ENCODE measurements at regions not wholly inside any gene's neighbourhood (a gene's known extent, or its start where the extent isn't known, plus 50 kb on each side); places are given as distances from the start of the nearest gene placed in this dataset.
"Not testable (repeated sequence)": the region's sequence is repeated elsewhere in the genome, so short reads cannot be mapped to it uniquely, and the experiment has no call there.

DNA sequence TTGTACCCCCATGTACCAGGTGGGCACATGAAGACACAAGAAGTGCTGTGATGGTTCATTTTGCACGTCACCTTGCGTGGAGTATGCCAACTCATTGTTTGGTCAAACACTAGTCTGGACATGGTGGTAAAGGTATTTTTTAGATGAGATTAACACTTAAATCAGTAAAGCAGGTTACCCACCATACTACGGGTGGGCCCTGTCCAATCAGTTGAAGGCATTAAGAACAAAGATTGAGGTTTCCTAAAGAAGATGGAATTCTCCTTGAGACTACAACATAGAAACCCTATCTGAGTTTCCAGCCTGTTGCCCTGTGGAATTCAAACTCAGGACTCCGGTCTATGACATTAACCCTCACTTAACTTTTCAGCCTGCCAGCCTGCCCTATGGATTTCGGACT, 118.4 kb downstream of the RPLP1 start:
- H3K4me3 ChIP-seq (ENCODE audit: low read length) = no peak overlapping the region
- no peaks in the 10 kb centered on the region for H3K9me3 ChIP-seq (replicated peaks; ENCODE audit: low read length)
- no peaks in the 10 kb centered on the region for H3K36me3 ChIP-seq (ENCODE audit: insufficient read depth, low read length)
- H3K9ac ChIP-seq (ENCODE audit: low read depth, low read length) = no peak overlapping the region
- H3K4me1 ChIP-seq (ENCODE audit: control insufficient read depth, insufficient read depth, low read length) = peaks cover 9% of the 10 kb centered on the region
- H3K27me3 ChIP-seq (ENCODE audit: control insufficient read depth, insufficient read depth, low read length) = peaks cover 47% of the 10 kb centered on the region
- H3K4me2 ChIP-seq (ENCODE audit: low read length) = no peak overlapping the region

- H3K4me1 ChIP-seq (ENCODE audit: control insufficient read depth, insufficient read depth, low read length); H3K9me3 ChIP-seq (replicated peaks; ENCODE audit: low read length); H3K4me2 ChIP-seq (ENCODE audit: low read length); H3K36me3 ChIP-seq (ENCODE audit: insufficient read depth, low read length); H3K9ac ChIP-seq (ENCODE audit: low read depth, low read length); H3K4me3 ChIP-seq (ENCODE audit: low read length): not testable (repeated sequence)
- H3K27me3 ChIP-seq (ENCODE audit: control insufficient read depth, insufficient read depth, low read length) = peaks cover 69% of the 10 kb centered on the region
Observed at GRCh38 chr15:69573278-69573677, 120.7 kb downstream of the RPLP1 start.

GRCh38 chr15:69573815-69574475, 121.3 kb downstream of the RPLP1 start:
- H3K4me1 ChIP-seq (ENCODE audit: control insufficient read depth, insufficient read depth, low read length) = peaks cover 6% of the 10 kb centered on the region
- H3K9me3 ChIP-seq (replicated peaks; ENCODE audit: low read length) = no peaks in the 10 kb centered on the region
- no peak overlapping the region for H3K9ac ChIP-seq (ENCODE audit: low read depth, low read length)
- peaks cover 74% of the 10 kb centered on the region for H3K27me3 ChIP-seq (ENCODE audit: control insufficient read depth, insufficient read depth, low read length)
- H3K4me3 ChIP-seq (ENCODE audit: low read length) = no peak overlapping the region
- H3K4me2 ChIP-seq (ENCODE audit: low read length) = no peak overlapping the region
- H3K36me3 ChIP-seq (ENCODE audit: insufficient read depth, low read length) = no peaks in the 10 kb centered on the region

- H3K4me1 ChIP-seq (ENCODE audit: control insufficient read depth, insufficient read depth, low read length) = peaks cover 6% of the 10 kb centered on the region
- H3K9me3 ChIP-seq (replicated peaks; ENCODE audit: low read length) = no peaks in the 10 kb centered on the region
- H3K4me2 ChIP-seq (ENCODE audit: low read length) = no peak overlapping the region
- no peaks in the 10 kb centered on the region for H3K36me3 ChIP-seq (ENCODE audit: insufficient read depth, low read length)
- peaks cover 77% of the 10 kb centered on the region for H3K27me3 ChIP-seq (ENCODE audit: control insufficient read depth, insufficient read depth, low read length)
- no peak overlapping the region for H3K9ac ChIP-seq (ENCODE audit: low read depth, low read length)
- H3K4me3 ChIP-seq (ENCODE audit: low read length) = no peak overlapping the region
Observed at GRCh38 chr15:69574506-69574905, 121.9 kb downstream of the RPLP1 start.

DNA sequence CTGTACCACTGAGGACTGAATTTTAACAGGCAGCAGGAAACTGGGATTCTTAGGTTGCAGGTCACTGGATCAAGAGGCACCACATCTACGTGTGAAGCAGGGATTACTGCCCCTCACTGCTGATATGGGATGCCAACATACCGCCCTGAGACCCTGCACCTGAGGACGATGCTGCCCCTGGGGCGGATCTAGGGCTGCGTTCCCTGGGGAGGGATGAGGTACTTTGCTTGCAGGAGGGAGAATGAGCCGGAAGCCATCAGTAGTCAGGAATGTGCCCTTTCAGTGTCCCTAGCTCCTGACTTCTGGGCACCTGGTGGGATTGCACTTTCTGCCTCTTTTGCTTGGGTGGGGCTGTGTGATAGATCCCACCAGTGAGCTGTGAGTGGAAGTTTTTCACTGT, 122.8 kb downstream of the RPLP1 start:
- Histone ChIP-seq H3K4me2 (ENCODE audit: low read length) (no peak overlapping the region), H3K4me1 (ENCODE audit: control insufficient read depth, insufficient read depth, low read length) (peaks cover 6% of the 10 kb centered on the region), H3K4me3 (ENCODE audit: low read length) (no peak overlapping the region), H3K9me3 (replicated peaks; ENCODE audit: low read length) (no peaks in the 10 kb centered on the region), H3K9ac (ENCODE audit: low read depth, low read length) (no peak overlapping the region), H3K27me3 (ENCODE audit: control insufficient read depth, insufficient read depth, low read length) (peaks cover 86% of the 10 kb centered on the region), H3K36me3 (ENCODE audit: insufficient read depth, low read length) (no peaks in the 10 kb centered on the region)

GRCh38 chr15:69576035-69576526, 123.5 kb downstream of the RPLP1 start:
- Histone ChIP-seq H3K4me1 (ENCODE audit: control insufficient read depth, insufficient read depth, low read length) (peaks cover 6% of the 10 kb centered on the region), H3K36me3 (ENCODE audit: insufficient read depth, low read length) (no peaks in the 10 kb centered on the region), H3K4me2 (ENCODE audit: low read length) (no peak overlapping the region), H3K27me3 (ENCODE audit: control insufficient read depth, insufficient read depth, low read length) (peaks cover 93% of the 10 kb centered on the region), H3K4me3 (ENCODE audit: low read length) (no peak overlapping the region), H3K9ac (ENCODE audit: low read depth, low read length) (no peak overlapping the region), H3K9me3 (replicated peaks; ENCODE audit: low read length) (no peaks in the 10 kb centered on the region)

- no peak overlapping the region for H3K4me3 ChIP-seq (ENCODE audit: low read length)
- no peak overlapping the region for H3K9ac ChIP-seq (ENCODE audit: low read depth, low read length)
- no peak overlapping the region for H3K4me2 ChIP-seq (ENCODE audit: low read length)
- H3K27me3 ChIP-seq (ENCODE audit: control insufficient read depth, insufficient read depth, low read length) = peaks cover 95% of the 10 kb centered on the region
- no peaks in the 10 kb centered on the region for H3K9me3 ChIP-seq (replicated peaks; ENCODE audit: low read length)
- H3K4me1 ChIP-seq (ENCODE audit: control insufficient read depth, insufficient read depth, low read length) = peaks cover 6% of the 10 kb centered on the region
- H3K36me3 ChIP-seq (ENCODE audit: insufficient read depth, low read length) = no peaks in the 10 kb centered on the region
Observed at GRCh38 chr15:69576948-69577351, 124.3 kb downstream of the RPLP1 start.

DNA sequence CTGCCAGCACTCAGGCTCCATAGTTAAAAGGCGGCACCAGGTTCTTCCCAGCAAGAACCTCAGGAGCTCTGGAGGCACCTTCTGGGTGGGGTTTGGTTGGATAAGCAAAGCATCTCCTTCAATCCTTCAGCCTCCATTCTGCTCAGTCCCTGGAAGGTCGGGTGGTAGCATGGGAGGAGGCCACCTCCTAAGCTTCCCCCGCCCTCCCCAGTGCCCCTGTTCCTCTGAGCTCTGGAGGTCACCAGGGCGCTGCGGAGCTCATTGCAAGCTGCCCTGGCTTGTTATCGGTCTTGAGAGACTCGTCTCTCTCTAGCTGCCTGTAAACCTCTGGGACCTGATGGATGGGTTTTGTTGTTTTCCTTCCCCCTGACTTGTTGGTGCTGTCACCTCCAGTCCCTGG, 124.8 kb downstream of the RPLP1 start:
- Histone ChIP-seq H3K36me3 (ENCODE audit: insufficient read depth, low read length) (no peaks in the 10 kb centered on the region), H3K4me2 (ENCODE audit: low read length) (no peak overlapping the region), H3K9me3 (replicated peaks; ENCODE audit: low read length) (no peaks in the 10 kb centered on the region), H3K27me3 (ENCODE audit: control insufficient read depth, insufficient read depth, low read length) (peaks cover 92% of the 10 kb centered on the region), H3K9ac (ENCODE audit: low read depth, low read length) (no peak overlapping the region), H3K4me1 (ENCODE audit: control insufficient read depth, insufficient read depth, low read length) (peaks cover 6% of the 10 kb centered on the region), H3K4me3 (ENCODE audit: low read length) (no peak overlapping the region)

- H3K27me3 ChIP-seq (ENCODE audit: control insufficient read depth, insufficient read depth, low read length) = peaks cover 86% of the 10 kb centered on the region
Observed at GRCh38 chr15:69578252-69578651, 125.6 kb downstream of the RPLP1 start.

DNA sequence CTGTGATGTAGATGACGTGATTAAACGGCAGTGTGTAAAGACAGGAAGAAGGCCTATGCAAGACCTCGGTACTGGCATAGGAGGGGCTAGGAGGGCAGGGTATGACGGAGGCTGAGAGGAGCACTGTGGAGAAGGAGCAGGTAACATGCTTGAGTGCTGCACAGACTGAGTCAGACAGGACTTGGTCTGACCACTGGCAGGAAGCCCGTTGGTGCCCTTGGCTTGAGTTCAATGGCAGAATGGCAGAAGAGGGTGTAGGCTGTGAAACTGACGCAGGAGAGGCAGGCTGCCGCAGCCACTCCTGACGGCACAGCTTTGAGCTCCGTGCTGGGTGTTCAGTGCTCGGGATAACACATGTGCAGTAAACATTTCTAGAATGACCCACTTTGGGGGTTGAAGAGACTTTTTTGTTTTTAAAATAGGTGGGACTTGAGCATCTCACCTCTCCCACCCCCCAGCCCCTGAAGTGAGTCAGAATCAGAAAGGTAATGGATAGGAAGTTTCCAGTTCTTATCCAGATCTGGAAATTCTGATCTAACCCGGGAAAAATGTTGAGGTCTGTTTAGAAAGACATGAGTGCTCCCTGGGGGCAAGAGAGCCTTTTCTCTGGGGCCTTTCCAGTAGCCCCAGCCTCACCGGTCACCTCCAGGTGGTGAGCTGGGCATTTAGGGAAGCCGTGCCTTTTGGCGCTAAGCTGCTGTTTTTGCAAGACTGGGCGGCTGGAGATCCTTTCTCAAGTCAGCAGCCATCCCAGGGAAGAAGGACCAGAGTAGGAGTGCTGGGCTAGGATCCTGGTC, 126.4 kb downstream of the RPLP1 start:
- no peaks in the 10 kb centered on the region for H3K9me3 ChIP-seq (replicated peaks; ENCODE audit: low read length)
- H3K4me2 ChIP-seq (ENCODE audit: low read length) = peak overlapping the region; percentile 41
- H3K4me1 ChIP-seq (ENCODE audit: control insufficient read depth, insufficient read depth, low read length) = peaks cover 6% of the 10 kb centered on the region
- H3K36me3 ChIP-seq (ENCODE audit: insufficient read depth, low read length) = no peaks in the 10 kb centered on the region
- H3K4me3 ChIP-seq (ENCODE audit: low read length) = no peak overlapping the region
- H3K27me3 ChIP-seq (ENCODE audit: control insufficient read depth, insufficient read depth, low read length) = peaks cover 79% of the 10 kb centered on the region
- H3K9ac ChIP-seq (ENCODE audit: low read depth, low read length) = no peak overlapping the region

More at GRCh38 chr15:69578252-69578651, 125.6 kb downstream of the RPLP1 start:
- no peak overlapping the region for H3K4me2 ChIP-seq (ENCODE audit: low read length)
- H3K9me3 ChIP-seq (replicated peaks; ENCODE audit: low read length) = no peaks in the 10 kb centered on the region
- H3K9ac ChIP-seq (ENCODE audit: low read depth, low read length) = no peak overlapping the region
- H3K4me3 ChIP-seq (ENCODE audit: low read length) = no peak overlapping the region
- peaks cover 6% of the 10 kb centered on the region for H3K4me1 ChIP-seq (ENCODE audit: control insufficient read depth, insufficient read depth, low read length)
- H3K36me3 ChIP-seq (ENCODE audit: insufficient read depth, low read length) = no peaks in the 10 kb centered on the region

DNA sequence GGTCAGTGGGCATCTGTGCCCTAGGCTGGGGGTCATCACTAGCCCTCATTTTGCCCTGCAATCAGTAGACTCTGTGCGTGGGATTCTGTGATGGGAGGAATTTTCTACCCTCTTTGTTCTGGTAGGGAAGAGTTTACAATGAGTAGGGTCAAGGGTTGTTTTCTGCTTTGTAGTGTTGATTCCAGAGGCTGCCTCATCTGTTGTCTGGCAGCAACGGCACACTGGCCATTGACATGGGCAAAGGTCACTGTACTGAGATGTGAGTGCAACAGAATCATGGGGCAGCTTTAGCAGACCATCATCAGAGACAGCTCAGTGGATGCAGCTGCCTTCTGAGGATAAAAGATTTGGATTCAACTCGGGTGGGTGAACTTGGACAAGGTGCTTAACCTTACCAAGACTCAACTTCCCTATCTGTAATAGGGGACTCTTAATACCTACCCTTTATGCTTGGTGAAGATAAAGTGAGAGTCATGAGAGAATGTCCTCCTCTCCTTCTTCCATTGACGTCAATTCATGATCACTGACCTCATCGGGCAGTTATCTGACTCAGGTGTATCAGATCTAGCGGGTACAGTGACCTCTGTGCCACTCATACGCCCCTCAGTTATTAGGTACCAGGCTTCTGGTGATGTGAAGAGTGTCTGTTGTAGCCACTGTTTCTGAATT, 127.5 kb downstream of the RPLP1 start:
- H3K36me3 ChIP-seq (ENCODE audit: insufficient read depth, low read length) = no peaks in the 10 kb centered on the region
- H3K4me1 ChIP-seq (ENCODE audit: control insufficient read depth, insufficient read depth, low read length) = peaks cover 6% of the 10 kb centered on the region
- H3K4me2 ChIP-seq (ENCODE audit: low read length) = no peak overlapping the region
- no peak overlapping the region for H3K9ac ChIP-seq (ENCODE audit: low read depth, low read length)
- H3K4me3 ChIP-seq (ENCODE audit: low read length) = no peak overlapping the region
- no peaks in the 10 kb centered on the region for H3K9me3 ChIP-seq (replicated peaks; ENCODE audit: low read length)
- peaks cover 77% of the 10 kb centered on the region for H3K27me3 ChIP-seq (ENCODE audit: control insufficient read depth, insufficient read depth, low read length)
